H1 (cell line): ENCODE measurements at regions not wholly inside any gene's neighbourhood (a gene's known extent, or its start where the extent isn't known, plus 50 kb on each side); places are given as distances from the start of the nearest gene placed in this dataset.

ENCODE experiments used
- ASH2L ChIP-seq: fragments of 200-600, 300-600 bp; sonication (generic); IDR thresholded peaks from one replicate; pipeline ENCODE4 v1.7.1; 2017; ENCODE audit warnings: low read length
- CHD1 ChIP-seq: IDR thresholded peaks from 2 replicates; pipeline ENCODE4 v1.6.1; 2012; ENCODE audit warnings: low read depth, low read length, improper control_type of control experiment
- SIN3A ChIP-seq, 2 experiments: IDR thresholded peaks in 1 of 2; conservative IDR thresholded peaks in 1 of 2; 2 replicates each; pipeline ENCODE4 v1.6.1; 2011 to 2012; ENCODE audit warnings: low read length in 2 of 2, improper control_type of control experiment in 1 of 2, low read depth in 1 of 2, mild to moderate bottlenecking in 1 of 2
- SUZ12 ChIP-seq: fragments of 200-600 bp; sonication (generic); IDR thresholded peaks from 2 replicates; pipeline ENCODE4 v1.6.1; 2012; ENCODE audit warnings: mild to moderate bottlenecking, inconsistent platforms, low read length, moderate library complexity, mixed read lengths

GRCh38 chr4:161203865-161204264, 959.9 kb downstream of the FSTL5 start (continued):
- TF ChIP-seq CHD1 (no peak), SIN3A (conservative IDR thresholded peaks at IDR 0.05 in 1 of 2, IDR thresholded peaks at IDR 0.05 in 1 of 2; ENCODE audit: low read depth in 1 of 2, low read length in 2 of 2) (no peak), ASH2L (no peak), SUZ12 (no peak)
